ENCODE measurements at regions not wholly inside any gene's neighbourhood (a gene's known extent, or its start where the extent isn't known, plus 50 kb on each side); places are given as distances from the start of the nearest gene placed in this dataset.
A peak's percentile ranks its signal among the peaks of the same experiment; 100 is the strongest.

GRCh38 chr19:30667227-30667626 lies 295.0 kb downstream of the ZNF536 start:
- no peak for DNase-seq (ENCODE audit: low spot score)

GRCh38 chr19:30666301-30666803 lies 294.2 kb downstream of the ZNF536 start:
- DNase-seq (ENCODE audit: low spot score) = peak; percentile 18

GRCh38 chr19:30665449-30665848 lies 293.3 kb downstream of the ZNF536 start:
- DNase-seq (ENCODE audit: low spot score) = no peak

- no peak for DNase-seq (ENCODE audit: low spot score)
Measured at GRCh38 chr19:30663611-30664174, 291.5 kb downstream of the ZNF536 start.

- peak; percentile 18 for DNase-seq (ENCODE audit: low spot score)
Measured at GRCh38 chr19:30662211-30662861, 290.2 kb downstream of the ZNF536 start.

- DNase-seq (ENCODE audit: low spot score) = no peak
Measured at GRCh38 chr19:30659638-30660037, 287.5 kb downstream of the ZNF536 start.

- DNase-seq (ENCODE audit: low spot score) = no peak
Measured at GRCh38 chr19:30656520-30657100, 284.4 kb downstream of the ZNF536 start.

GRCh38 chr19:30653646-30654386 lies 281.6 kb downstream of the ZNF536 start:
- DNase-seq (ENCODE audit: low spot score) = no peak

- no peak for DNase-seq (ENCODE audit: low spot score)
Measured at GRCh38 chr19:30652751-30653150, 280.6 kb downstream of the ZNF536 start.

- no peak for DNase-seq (ENCODE audit: low spot score)
Measured at GRCh38 chr19:30651691-30652090, 279.5 kb downstream of the ZNF536 start.

- DNase-seq (ENCODE audit: low spot score) = no peak
Measured at GRCh38 chr19:30651066-30651465, 278.9 kb downstream of the ZNF536 start.

GRCh38 chr19:30649934-30650614 lies 277.9 kb downstream of the ZNF536 start:
- peak; percentile 37 for DNase-seq (ENCODE audit: low spot score)

GRCh38 chr19:30648866-30649862 lies 277.0 kb downstream of the ZNF536 start:
- DNase-seq (ENCODE audit: low spot score) = no peak

- DNase-seq (ENCODE audit: low spot score) = peak; percentile 13
Measured at GRCh38 chr19:30647891-30648720, 275.9 kb downstream of the ZNF536 start.

GRCh38 chr19:30646806-30647205 lies 274.6 kb downstream of the ZNF536 start:
- DNase-seq (ENCODE audit: low spot score) = no peak

GRCh38 chr19:30645946-30646577 lies 273.9 kb downstream of the ZNF536 start:
- no peak for DNase-seq (ENCODE audit: low spot score)

- no peak for DNase-seq (ENCODE audit: low spot score)
Measured at GRCh38 chr19:30640252-30640965, 268.2 kb downstream of the ZNF536 start.

- DNase-seq (ENCODE audit: low spot score) = no peak
Measured at GRCh38 chr19:30638889-30639288, 266.7 kb downstream of the ZNF536 start.

GRCh38 chr19:30637926-30638325 lies 265.7 kb downstream of the ZNF536 start:
- DNase-seq (ENCODE audit: low spot score) = no peak

All from A172 (cell line).